ENCODE measurements at regions not wholly inside any gene's neighbourhood (a gene's known extent, or its start where the extent isn't known, plus 50 kb on each side); places are given as distances from the start of the nearest gene placed in this dataset.

GRCh38 chr4:170758988-170759387, 669.2 kb upstream of the AADAT start:
- no peak for DNase-seq
- no TSS peak for BruUV-seq (replicated peaks)
- H3K4me3 Mint-ChIP-seq (ENCODE audit: low read depth, unreplicated experiment), result no peak overlapping the region
- intact Hi-C loops (cut with micrococcal nuclease; ENCODE audit: unreplicated experiment), result no loop called here
- CTCF ChIA-PET, result no interaction called here
- TF ChIP-seq CTCF (IDR thresholded peaks at IDR 0.05; ENCODE audit: unreplicated experiment), result no peak
- H3K36me3 Mint-ChIP-seq (ENCODE audit: insufficient read depth, unreplicated experiment), result no peaks in the 10 kb centered on the region
- H3K27me3 Mint-ChIP-seq (ENCODE audit: unreplicated experiment), result no peaks in the 10 kb centered on the region
- no peaks in the 10 kb centered on the region for H3K4me1 Mint-ChIP-seq (ENCODE audit: low read depth, unreplicated experiment)
- H3K9me3 Mint-ChIP-seq (ENCODE audit: low read depth, unreplicated experiment), result peaks cover 2% of the 10 kb centered on the region
- H3K27ac Mint-ChIP-seq (ENCODE audit: unreplicated experiment), result no peak overlapping the region

DNA sequence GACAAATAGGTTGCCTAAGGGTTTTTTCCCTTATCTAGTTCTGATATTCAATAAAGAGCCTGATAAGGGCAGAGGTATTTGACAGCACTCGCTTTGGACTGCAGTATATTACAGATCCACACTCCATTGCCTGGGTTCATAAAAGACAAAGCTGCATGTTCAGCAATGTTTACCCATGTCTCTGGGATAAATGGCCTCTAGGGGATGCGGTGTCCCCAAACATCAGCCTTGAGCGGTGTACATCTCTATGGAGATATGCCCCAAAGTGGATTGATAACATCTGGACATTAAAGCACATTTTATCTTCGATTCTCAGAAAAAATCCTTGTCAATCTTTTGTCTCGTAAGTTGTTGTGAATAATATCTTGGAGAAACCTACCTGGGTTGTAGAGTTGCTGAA, 660.8 kb upstream of the AADAT start:
- CTCF ChIA-PET, result no interaction called here
- no peak for DNase-seq
- intact Hi-C loops (cut with micrococcal nuclease; ENCODE audit: unreplicated experiment), result no loop called here
- Mint-ChIP-seq H3K9me3 (ENCODE audit: low read depth, unreplicated experiment) (no peaks in the 10 kb centered on the region), H3K4me1 (ENCODE audit: low read depth, unreplicated experiment) (no peaks in the 10 kb centered on the region), H3K27me3 (ENCODE audit: unreplicated experiment) (no peaks in the 10 kb centered on the region), H3K27ac (ENCODE audit: unreplicated experiment) (no peak overlapping the region), H3K4me3 (ENCODE audit: low read depth, unreplicated experiment) (no peak overlapping the region), H3K36me3 (ENCODE audit: insufficient read depth, unreplicated experiment) (no peaks in the 10 kb centered on the region)
- TF ChIP-seq CTCF (IDR thresholded peaks at IDR 0.05; ENCODE audit: unreplicated experiment), result no peak
- BruUV-seq (replicated peaks), result no TSS peak

DNA sequence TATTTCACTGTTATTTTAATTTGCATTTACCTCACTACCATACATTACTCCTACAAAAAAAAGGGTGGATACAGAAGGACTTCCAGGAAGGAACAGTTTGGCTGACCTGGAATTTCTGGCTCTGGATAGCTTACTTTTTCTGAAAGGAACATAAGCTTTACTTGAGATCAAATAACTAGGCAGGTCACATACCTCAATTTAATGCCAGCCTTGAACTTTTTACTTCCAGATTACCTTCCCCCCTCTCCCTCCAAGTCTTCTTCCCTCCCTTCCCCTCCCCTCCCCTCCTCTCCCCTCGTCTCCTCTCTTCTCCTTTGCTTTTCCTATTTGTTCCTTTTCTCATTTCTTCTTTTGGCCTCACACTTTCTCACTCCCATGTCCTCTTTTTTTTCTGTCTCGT, 659.2 kb upstream of the AADAT start:
- no TSS peak for BruUV-seq (replicated peaks)
- no peaks in the 10 kb centered on the region for H3K4me1 Mint-ChIP-seq (ENCODE audit: low read depth, unreplicated experiment)
- intact Hi-C loops (cut with micrococcal nuclease; ENCODE audit: unreplicated experiment), result no loop called here
- H3K4me3 Mint-ChIP-seq (ENCODE audit: low read depth, unreplicated experiment), result no peak overlapping the region
- H3K9me3 Mint-ChIP-seq (ENCODE audit: low read depth, unreplicated experiment), result no peaks in the 10 kb centered on the region
- no peaks in the 10 kb centered on the region for H3K27me3 Mint-ChIP-seq (ENCODE audit: unreplicated experiment)
- H3K36me3 Mint-ChIP-seq (ENCODE audit: insufficient read depth, unreplicated experiment), result no peaks in the 10 kb centered on the region
- no peak overlapping the region for H3K27ac Mint-ChIP-seq (ENCODE audit: unreplicated experiment)
- CTCF ChIA-PET, result no interaction called here
- TF ChIP-seq CTCF (IDR thresholded peaks at IDR 0.05; ENCODE audit: unreplicated experiment), result no peak
- no peak for DNase-seq

GRCh38 chr4:170743633-170744032, 653.9 kb upstream of the AADAT start:
- Mint-ChIP-seq H3K27ac (ENCODE audit: unreplicated experiment) (no peak overlapping the region), H3K27me3 (ENCODE audit: unreplicated experiment) (no peaks in the 10 kb centered on the region), H3K36me3 (ENCODE audit: insufficient read depth, unreplicated experiment) (no peaks in the 10 kb centered on the region), H3K4me1 (ENCODE audit: low read depth, unreplicated experiment) (no peaks in the 10 kb centered on the region), H3K4me3 (ENCODE audit: low read depth, unreplicated experiment) (no peak overlapping the region), H3K9me3 (ENCODE audit: low read depth, unreplicated experiment) (no peaks in the 10 kb centered on the region)
- intact Hi-C loops (cut with micrococcal nuclease; ENCODE audit: unreplicated experiment), result no loop called here
- CTCF ChIA-PET, result interaction anchor here (0.8 kb wide), 1 partner anchor 1456 kb away, joined by 3 read pairs; no protein-coding TSS in a partner anchor
- BruUV-seq (replicated peaks), result no TSS peak
- TF ChIP-seq CTCF (IDR thresholded peaks at IDR 0.05; ENCODE audit: unreplicated experiment), result no peak
- DNase-seq, result no peak

DNA sequence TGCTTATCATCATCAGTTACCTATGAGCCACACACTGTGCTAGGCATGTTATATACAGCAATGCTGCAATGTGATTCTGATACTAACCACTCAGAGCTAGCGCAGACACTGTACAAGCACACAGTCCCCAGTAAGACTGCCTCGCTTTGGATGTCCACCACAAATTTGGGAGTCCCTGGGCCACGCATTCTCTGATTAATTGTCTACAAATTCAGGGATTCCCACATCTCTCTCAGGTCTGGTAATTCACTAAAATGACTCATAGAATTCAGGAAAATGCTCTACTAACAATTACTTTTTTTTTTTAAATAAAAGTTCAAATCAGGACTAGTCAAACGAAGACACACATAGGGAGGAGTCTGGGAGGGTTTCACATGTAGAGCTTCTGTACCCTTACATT, 652.1 kb upstream of the AADAT start:
- no peaks in the 10 kb centered on the region for H3K4me1 Mint-ChIP-seq (ENCODE audit: low read depth, unreplicated experiment)
- no peak for TF ChIP-seq CTCF (IDR thresholded peaks at IDR 0.05; ENCODE audit: unreplicated experiment)
- H3K4me3 Mint-ChIP-seq (ENCODE audit: low read depth, unreplicated experiment), result no peak overlapping the region
- H3K27ac Mint-ChIP-seq (ENCODE audit: unreplicated experiment), result no peak overlapping the region
- no peaks in the 10 kb centered on the region for H3K27me3 Mint-ChIP-seq (ENCODE audit: unreplicated experiment)
- BruUV-seq (replicated peaks), result no TSS peak
- H3K36me3 Mint-ChIP-seq (ENCODE audit: insufficient read depth, unreplicated experiment), result no peaks in the 10 kb centered on the region
- DNase-seq, result no peak
- H3K9me3 Mint-ChIP-seq (ENCODE audit: low read depth, unreplicated experiment), result no peaks in the 10 kb centered on the region
- intact Hi-C loops (cut with micrococcal nuclease; ENCODE audit: unreplicated experiment), result no loop called here
- CTCF ChIA-PET, result no interaction called here
